ENCODE measurements at regions not wholly inside any gene's neighbourhood (a gene's known extent, or its start where the extent isn't known, plus 50 kb on each side); places are given as distances from the start of the nearest gene placed in this dataset.

DNA sequence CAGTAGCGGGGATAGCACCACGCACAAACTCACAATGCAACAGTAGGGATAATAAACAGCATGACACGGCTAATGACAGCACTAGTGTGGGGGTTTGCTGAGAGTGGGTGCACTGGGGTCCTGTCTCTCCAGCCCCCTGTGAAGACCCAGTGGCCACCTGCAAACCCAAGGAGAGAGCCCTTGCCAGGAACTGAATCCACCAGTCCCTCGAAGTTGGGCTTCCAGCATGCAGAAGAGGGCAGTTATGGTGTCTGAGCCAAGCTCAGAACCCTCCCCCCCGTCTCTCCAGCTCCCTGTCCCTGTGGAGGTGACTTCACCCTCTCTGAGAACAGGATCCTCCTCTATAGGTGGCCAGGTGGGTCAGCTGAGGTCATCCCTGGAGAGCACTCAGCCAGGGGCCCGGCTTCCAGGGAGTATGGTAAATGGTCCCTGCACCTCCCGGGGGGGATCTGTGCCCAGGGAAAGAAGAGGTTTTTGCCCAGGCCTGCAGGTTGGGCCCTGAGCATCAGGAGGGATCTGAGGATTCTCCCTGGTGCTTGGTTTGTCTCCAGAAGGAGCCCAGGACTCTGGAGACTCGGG is 86.3 kb upstream of the PRR5 start:
- DNase-seq (ENCODE audit: low read depth in 2 of 2, low spot score in 1 of 2), result no peak

GRCh38 chr22:44615146-44615545 is 86.9 kb upstream of the PRR5 start:
- DNase-seq (ENCODE audit: low read depth in 2 of 2, low spot score in 1 of 2), result no peak

DNA sequence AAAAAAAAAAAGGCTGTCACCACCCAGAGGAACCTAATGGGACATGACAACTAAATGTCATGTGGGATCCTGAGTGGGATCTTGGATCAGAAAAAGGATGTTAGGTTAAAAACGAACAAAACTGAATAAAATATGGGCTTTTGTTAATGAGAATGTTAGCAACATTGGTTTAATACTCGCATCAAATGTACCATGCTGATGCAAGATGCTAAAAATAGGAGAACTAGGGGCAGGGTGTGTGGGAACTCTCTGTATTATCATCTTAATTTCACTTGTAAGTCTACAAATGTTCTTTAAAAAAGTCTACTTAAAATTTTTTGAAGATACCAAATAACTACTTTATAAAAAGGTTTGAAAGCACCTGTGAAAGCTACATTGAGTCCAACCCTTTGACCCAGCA is 88.8 kb upstream of the PRR5 start:
- DNase-seq (ENCODE audit: low read depth in 2 of 2, low spot score in 1 of 2), result no peak

DNA sequence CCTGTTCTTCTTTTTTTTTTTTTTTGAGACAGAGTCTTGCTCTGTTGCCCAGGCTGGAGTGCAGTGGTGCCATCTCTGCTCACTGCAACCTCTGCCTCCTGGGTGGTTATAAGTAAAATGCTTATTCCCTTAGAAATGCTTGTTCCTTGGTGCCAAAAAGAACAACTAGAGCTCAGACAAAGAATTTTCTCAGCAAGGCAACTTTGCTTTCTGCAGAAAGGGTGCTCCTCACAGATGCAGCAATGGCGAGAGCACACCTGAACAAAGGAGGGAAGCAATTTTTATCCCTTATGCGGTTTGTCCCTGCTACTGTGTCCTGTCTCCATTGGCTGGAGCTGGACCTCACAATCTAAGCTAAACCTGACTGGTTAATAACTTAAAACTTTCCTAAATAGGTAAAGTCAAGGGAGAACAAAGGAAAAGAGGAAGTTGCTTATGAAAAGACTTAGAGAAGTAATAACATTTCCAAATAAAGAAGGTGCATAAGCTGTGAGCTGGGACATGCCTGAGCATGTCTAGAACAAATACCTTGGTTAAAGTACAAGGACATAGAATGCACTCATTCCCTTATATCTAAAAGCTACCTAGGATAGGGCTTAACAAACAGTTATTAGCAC is 90.0 kb upstream of the PRR5 start:
- no peak for DNase-seq (ENCODE audit: low read depth in 2 of 2, low spot score in 1 of 2)

DNA sequence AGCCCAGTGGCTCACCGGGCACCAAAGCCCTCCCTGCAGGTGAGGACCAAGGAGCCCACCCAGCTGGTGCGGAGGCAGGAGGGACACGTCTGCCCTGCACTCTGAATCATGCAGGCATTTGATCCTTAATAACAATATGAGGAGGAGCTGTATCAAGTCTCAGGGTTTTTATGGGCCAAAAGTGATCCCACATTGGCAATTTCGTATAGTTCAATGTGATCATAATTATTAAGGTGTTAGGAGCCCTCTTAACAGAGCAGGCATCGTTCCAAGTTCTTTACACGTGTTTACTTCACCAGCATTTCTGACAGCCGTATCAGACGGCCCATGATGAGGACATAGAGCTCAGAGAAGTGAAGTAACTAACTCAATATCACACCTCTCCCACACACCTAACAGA is 91.9 kb upstream of the PRR5 start:
- DNase-seq (ENCODE audit: low read depth in 2 of 2, low spot score in 1 of 2), result no peak

DNA sequence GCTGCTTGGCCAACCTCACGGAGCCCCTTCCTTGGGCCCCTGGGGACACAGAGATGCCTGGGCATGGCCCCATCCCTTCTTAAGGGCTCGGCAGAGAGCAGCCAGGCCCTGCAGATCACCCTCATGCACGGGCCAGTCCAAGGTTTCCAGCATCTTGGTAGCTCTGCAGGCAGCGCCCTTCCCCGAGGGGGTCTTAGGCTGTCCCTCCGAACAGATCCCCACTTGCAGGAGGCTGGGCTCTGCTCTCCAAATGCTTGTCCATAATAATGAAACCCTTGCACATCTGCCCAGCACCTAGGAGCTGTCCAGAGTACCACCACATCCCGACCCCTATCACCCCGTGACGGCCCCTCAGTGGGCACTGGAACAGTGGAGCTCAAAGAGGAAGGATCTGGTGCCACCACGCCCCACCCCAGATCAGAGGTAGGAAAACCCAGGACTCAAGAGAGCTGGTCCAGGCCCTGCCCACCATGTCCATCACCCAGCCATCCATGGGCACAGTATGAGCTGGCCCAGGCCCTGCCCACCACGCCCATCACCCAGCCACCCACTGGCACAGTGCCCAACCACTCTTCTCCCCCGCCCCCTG is 92.5 kb upstream of the PRR5 start:
- DNase-seq (ENCODE audit: low read depth in 2 of 2, low spot score in 1 of 2), result no peak

- DNase-seq (ENCODE audit: low read depth in 2 of 2, low spot score in 1 of 2), result no peak
Observed at GRCh38 chr22:44608597-44609399, 93.2 kb upstream of the PRR5 start.

DNA sequence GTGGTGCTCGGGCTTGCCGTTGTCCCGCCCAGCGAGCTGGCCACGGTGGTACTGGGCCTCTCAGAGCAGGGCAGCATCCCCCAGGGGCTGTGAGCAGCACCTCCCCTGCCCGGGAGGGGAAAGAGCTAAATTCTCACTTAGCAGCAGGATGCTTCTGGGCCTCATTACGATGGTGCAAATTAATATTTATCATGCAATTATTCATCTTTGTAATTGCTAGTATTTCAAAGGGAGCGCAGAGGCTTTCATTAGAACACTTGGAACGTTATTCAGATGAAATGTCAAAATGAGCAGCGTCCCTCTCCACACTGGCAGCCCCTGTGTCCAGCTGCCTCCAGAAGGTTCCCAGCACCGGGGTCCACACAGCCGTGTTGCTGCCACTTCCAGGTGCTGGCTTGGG is 95.9 kb upstream of the PRR5 start:
- DNase-seq (ENCODE audit: low read depth in 2 of 2, low spot score in 1 of 2), result no peak

- DNase-seq (ENCODE audit: low read depth in 2 of 2, low spot score in 1 of 2), result no peak
Observed at GRCh38 chr22:44605486-44605885, 96.5 kb upstream of the PRR5 start.

- DNase-seq (ENCODE audit: low read depth in 2 of 2, low spot score in 1 of 2), result no peak
Observed at GRCh38 chr22:44604991-44605390, 97.0 kb upstream of the PRR5 start.

DNA sequence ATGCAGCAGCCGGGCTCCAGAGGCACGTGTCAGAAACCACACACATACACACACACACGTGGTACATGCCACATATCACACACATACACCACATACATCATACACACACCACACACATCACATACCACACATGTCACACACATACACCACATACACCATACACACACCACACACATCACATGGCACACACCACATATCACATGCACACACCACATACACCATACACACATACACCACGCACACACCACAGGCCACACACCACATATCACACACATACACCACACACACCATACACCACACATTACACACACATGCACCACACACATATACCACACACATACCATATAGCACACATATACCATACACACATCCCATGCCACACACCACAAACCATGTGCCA is 97.5 kb upstream of the PRR5 start:
- DNase-seq (ENCODE audit: low read depth in 2 of 2, low spot score in 1 of 2), result no peak

DNA sequence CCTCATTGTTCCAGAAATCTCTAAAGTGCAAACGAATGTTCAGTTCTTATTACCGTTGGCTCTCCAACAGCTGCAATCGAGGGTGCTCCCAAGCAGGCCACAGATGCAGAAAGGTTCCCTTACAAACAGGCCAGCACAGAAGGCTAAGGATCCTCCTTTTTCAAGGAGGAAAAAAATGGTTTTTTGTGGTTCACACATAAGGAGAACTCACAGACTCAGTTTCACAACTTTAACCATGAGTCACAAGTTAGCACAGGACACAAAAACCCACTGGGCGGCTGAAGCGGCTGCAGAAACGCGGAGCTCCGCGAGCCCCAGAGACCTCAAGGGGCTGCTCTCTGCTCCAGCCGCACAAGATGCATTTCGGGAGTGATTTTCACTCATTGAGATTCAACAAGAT is 98.2 kb upstream of the PRR5 start:
- no peak for DNase-seq (ENCODE audit: low read depth in 2 of 2, low spot score in 1 of 2)

DNA sequence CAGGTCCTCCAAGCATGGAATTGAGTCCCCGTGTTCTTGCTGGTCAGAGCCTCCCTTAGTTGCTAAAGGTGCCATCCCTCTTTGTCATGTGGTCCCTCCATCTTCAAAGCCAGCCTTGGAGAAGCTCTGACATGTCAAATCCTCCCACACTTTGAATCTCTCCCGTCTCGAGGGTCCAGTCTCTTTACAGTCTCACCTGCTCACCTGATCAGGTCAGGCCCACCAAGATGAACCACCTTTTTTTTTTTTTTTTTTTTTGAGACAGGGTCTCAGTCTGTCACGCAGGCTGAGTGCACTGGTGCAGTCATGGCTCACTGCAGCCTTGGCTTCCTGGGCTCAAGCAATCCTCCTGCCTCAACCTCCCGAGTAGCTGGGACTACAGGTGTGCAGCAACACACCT is 100.3 kb upstream of the PRR5 start:
- DNase-seq (ENCODE audit: low read depth in 2 of 2, low spot score in 1 of 2), result no peak

DNA sequence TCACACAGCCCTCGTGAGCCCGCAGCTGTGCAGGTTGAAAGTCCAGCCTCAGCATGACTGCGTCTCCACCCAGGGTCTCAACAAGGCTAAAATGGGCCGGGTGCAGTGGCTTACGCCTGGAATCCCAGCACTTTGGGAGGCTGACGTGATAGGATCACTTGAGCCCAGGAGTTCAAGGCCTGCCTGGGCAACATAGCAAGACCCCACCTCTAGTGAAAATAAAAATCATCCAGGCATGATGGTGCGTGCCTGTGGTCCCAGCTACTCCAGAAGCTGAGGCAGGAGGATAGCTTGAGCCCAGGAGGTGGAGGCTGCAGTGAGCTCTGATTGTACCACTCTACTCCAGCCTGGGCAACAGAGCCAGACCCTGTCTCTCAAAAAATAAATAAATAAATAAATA is 100.8 kb upstream of the PRR5 start:
- DNase-seq (ENCODE audit: low read depth in 2 of 2, low spot score in 1 of 2), result no peak

DNA sequence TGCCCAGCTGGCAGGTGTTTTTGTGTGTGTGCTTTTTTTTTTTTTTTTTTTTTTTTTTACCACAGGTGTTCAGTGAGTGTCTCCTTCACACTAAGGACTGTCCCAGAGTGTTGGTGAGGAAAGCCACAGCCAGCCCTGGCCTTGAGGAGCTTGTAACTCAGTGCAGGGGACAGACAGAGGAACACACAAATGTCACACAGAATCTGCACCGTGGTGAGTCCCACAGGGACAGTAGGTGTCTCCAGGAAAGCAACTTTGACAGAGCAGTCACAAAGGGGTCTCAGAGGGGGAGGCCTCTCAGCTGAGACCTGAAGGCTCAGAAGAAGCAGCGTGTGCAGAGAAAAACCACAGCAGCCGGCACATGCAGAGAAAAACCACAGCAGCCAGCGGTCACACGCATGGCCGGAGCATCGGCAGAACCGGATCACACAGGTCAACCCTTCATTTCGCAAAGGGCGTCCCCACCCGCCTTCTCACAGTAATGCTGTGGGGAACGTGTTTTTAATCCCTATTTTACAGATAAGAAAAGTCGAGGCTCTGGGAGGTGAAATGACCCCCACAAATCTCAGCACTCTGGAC is 101.7 kb upstream of the PRR5 start:
- no peak for DNase-seq (ENCODE audit: low read depth in 2 of 2, low spot score in 1 of 2)

- no peak for DNase-seq (ENCODE audit: low read depth in 2 of 2, low spot score in 1 of 2)
Observed at GRCh38 chr22:44599500-44600140, 101.6 kb upstream of the RTL6 start.

- no peak for DNase-seq (ENCODE audit: low read depth in 2 of 2, low spot score in 1 of 2)
Observed at GRCh38 chr22:44599084-44599483, 101.1 kb upstream of the RTL6 start.

DNA sequence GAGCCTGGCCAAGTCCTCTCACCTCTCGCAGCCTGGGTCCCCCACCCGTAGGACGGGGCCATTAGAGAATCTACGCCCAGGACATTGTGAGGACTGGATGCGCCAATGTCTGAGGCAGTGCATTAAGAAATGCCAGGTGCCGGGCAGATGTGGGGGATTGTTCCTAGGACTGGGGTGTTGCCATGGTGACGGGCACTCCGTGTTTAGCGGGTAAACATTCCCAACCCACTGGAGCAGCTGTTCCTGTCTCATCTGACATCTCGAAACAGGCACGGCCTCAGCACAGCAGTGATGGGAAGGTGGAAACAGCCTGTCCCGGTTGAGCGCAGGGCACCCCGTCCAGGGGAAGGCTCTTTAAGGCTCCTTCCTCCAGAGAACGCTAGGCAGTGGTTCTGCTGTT is 99.6 kb upstream of the RTL6 start:
- DNase-seq (ENCODE audit: low read depth in 2 of 2, low spot score in 1 of 2), result no peak

DNA sequence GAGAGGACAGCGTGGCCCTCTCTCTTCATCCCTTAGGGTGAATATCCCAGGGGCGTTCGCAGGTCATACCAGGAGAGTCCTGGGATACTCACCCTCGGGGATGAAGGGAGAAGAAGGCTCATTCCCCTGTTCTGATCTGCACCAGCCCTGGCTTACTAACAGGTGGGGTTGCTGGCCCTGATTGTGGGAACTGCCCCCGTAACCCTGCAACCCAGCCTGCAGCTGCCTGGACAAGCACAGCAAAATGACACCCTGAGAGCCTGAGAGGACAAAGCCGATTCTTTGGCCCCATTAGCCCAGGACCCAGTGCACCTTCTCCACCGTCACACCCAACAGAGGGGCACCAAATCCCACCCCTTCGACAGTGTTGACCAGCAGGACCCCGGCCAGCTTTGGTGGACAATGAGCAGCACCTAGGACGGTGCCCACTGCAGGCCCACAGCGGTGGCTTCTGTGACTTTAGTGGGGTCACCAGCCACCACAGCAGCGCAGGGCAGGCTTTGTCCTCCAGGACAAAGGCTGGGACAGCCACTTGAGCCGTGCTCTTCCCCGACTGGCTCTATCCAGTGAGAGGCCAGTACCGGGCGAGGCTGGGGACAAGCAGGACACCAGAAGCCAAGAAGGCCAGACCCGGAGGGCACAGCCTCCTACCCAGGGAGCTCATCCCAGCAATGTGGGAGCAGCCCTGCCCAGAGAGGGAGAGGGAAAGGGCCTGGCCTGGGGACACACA is 98.5 kb upstream of the RTL6 start:
- DNase-seq (ENCODE audit: low read depth in 2 of 2, low spot score in 1 of 2), result no peak

DNA sequence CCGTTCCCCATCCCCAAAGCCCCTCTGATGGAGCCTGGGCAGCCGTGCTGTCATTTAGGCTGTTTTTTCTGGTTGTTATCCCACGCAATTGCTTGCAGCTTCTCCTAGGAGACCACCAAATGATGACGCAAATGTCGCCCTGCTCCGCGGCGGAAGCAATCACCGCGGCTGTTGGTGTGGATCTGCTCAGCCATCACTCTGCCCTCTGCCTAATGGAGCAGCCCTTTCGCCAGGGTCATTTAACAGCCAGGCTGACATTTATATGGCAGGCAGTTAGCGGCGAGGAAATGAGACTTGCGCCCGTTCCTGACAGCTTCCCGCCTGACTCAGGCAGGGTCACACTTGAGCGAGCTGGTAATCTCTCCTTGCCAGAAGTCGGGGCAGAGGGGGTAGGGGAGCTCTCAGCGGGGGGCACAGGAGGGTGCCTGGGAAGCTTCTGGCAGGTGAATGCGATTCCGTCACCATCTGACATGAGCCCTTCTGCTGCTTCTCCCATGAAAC is 97.9 kb upstream of the RTL6 start:
- no peak for DNase-seq (ENCODE audit: low read depth in 2 of 2, low spot score in 1 of 2)

DNA sequence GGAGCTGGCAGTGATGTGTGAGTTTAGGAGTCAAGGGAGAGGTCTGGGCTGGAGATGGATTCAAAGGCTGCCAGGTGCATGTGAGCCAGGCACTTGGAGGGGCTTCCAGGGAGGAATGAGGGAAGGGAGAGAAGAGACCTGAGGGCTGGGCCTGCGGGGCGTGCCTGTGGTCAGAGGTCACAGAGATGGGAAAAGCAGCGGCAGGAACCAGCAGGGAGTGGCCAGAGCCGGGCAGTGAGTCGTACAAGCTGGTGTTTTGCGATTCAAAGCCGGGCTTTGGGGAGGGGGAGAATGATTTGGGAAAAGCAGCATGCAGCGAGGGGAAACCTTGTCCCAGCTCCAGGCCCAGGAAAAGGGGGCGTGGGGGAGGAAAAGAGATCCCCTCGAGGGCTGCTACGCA is 96.9 kb upstream of the RTL6 start:
- DNase-seq (ENCODE audit: low read depth in 2 of 2, low spot score in 1 of 2), result no peak

All from stimulated activated CD8-positive, alpha-beta memory T cell treated with anti-CD3 and anti-CD28 coated beads, Interleukin-4, amount 100 ng/mL, for 1 hour (primary cell).